Astrocyte (in vitro differentiated cells and primary cell): ENCODE measurements at regions not wholly inside any gene's neighbourhood (a gene's known extent, or its start where the extent isn't known, plus 50 kb on each side); places are given as distances from the start of the nearest gene placed in this dataset.

ENCODE experiments used
- CTCF ChIP-seq: IDR thresholded peaks from 2 replicates; pipeline ENCODE4 v1.5.1; 2011; ENCODE audit warnings: low read depth, mild to moderate bottlenecking, inconsistent platforms, low read length, moderate library complexity; ENCODE audit not compliant: insufficient read depth
- EZH2 ChIP-seq: IDR thresholded peaks from 2 replicates; pipeline ENCODE4 v1.6.1; 2012; ENCODE audit warnings: mild to moderate bottlenecking, low read length, inconsistent platforms; ENCODE audit not compliant: insufficient read depth

DNA sequence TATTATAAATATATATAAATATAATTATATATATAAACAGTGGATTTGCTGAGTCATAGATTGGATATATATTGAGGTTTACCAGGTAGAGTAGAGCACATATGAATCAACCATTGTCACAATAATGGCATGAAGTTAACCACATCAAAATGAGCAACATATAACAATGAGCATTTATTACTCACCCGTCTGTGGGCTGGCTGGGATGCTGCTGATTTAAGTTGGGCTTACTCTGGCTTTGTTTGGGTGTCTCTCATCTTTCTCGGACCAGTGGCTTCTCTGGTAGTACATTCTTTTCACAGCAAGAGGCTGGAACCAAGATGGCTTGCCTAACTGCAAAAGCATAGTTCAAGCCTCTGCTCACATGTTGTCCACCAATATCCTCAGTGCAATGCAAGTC, 111.7 kb upstream of the TAPT1 start:
- no peak for TF ChIP-seq CTCF
- no peak for TF ChIP-seq EZH2
